ENCODE measurements at regions not wholly inside any gene's neighbourhood (a gene's known extent, or its start where the extent isn't known, plus 50 kb on each side); places are given as distances from the start of the nearest gene placed in this dataset.
A peak's percentile ranks its signal among the peaks of the same experiment; 100 is the strongest.

DNA sequence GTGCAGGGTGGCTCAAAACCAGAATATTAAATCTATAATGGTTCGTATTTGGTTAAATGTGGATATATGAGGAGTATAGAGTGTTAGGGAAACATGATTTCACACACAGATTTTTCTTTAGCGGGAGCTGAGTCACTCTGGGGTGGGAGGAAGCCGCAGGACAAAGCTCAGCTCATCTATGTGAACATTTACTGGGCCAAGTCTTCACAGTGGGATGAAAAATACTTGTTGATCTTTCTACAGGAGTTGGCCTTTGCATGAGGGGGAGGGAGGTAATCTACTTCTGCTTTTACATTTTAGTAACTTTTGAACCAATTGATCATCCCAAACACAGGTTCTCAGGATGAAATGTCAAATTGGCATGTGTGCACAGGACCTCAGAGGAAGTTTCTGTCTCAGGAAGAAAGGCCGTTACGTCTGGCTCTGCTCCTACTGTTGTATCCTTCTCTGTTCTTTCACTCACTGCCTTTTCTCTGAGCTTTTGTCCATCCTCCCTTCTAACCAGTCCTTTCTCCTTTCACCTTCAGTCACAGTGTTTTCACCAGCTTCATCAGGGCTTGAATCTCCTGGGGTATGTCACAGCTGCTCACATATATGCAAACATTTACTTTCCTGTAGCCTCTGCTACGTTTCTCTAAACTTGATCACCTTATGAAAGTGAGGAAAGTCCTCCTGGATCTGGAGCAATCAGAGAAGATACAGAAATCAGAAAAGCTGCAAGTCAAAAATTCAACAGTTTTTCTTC, 943.3 kb upstream of the FANCL start:
- no peak overlapping the region for H3K27ac Mint-ChIP-seq
- no peaks in the 10 kb centered on the region for H3K27me3 Mint-ChIP-seq
- ATAC-seq: no peak
- no peaks in the 10 kb centered on the region for H3K9me3 Mint-ChIP-seq (ENCODE audit: low read depth)
- ChIA-PET POLR2A (no interaction called here), CTCF (interaction anchor here (0.6 kb wide), 1 partner anchor 486 kb away, joined by 3 read pairs; no protein-coding TSS in a partner anchor)
- no peak overlapping the region for H3K4me3 Mint-ChIP-seq
- DNase-seq: no peak
- no peaks in the 10 kb centered on the region for H3K4me1 Mint-ChIP-seq
- intact Hi-C loops (cut with DNase I, micrococcal nuclease): no loop called here
- H3K36me3 Mint-ChIP-seq (ENCODE audit: low read depth): no peaks in the 10 kb centered on the region

DNA sequence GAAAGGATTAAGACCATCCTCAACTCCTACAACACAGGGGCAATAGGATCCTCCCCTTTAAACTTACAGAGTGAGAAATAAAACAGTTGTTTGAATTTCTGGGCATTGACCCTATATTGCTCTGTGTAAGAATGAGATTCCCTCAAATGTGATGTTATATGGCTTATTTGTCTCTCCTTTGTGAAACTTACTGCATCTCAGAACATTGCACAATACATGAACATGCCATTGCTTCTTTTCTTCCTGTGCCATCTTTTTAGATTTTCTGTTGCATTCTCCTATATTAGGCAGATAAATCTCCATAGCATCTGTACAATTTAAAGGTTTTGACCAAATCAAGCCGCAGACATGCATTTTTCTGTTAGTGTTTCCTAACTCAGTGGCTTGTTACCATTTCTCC, 941.9 kb upstream of the FANCL start:
- DNase-seq (no peak), ATAC-seq (no peak)
- POLR2A ChIA-PET: no interaction called here
- CTCF ChIA-PET: interaction anchor here (0.9 kb wide), 1 partner anchor 51 kb away, joined by 3 read pairs; no protein-coding TSS in a partner anchor
- Mint-ChIP-seq H3K27me3 (no peaks in the 10 kb centered on the region), H3K9me3 (ENCODE audit: low read depth) (no peaks in the 10 kb centered on the region), H3K4me3 (no peak overlapping the region), H3K27ac (no peak overlapping the region), H3K4me1 (no peaks in the 10 kb centered on the region), H3K36me3 (ENCODE audit: low read depth) (no peaks in the 10 kb centered on the region)
- intact Hi-C loops (cut with DNase I, micrococcal nuclease): loop anchor here in 1 of 2 experiments (2.0 kb wide), 1 partner anchor 420 kb away; no protein-coding TSS in a partner anchor

DNA sequence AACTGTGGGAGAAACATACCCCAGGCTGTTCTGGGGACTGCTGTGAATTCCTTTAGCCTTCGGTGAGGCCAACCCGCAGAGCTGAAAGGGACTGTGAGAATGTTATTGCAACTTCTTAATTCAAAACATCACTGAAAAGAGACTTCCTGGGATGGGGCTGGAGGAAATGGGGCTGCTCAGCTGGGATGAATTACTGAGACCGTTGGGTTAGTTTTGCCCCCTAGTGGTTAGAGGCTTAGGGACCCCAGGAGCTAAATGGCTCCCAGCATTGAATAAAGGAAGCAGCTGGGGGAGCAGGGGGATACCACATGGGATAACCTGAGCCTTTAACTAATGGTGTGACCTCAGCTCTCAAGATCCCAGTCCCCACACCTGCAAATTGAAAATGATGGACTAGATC, 941.1 kb upstream of the FANCL start:
- Mint-ChIP-seq H3K9me3 (ENCODE audit: low read depth) (no peaks in the 10 kb centered on the region), H3K4me1 (no peaks in the 10 kb centered on the region), H3K36me3 (ENCODE audit: low read depth) (no peaks in the 10 kb centered on the region), H3K27me3 (no peaks in the 10 kb centered on the region), H3K4me3 (no peak overlapping the region), H3K27ac (no peak overlapping the region)
- intact Hi-C loops (cut with DNase I, micrococcal nuclease): loop anchor here in 1 of 2 experiments (2.0 kb wide), 1 partner anchor 419 kb away; no protein-coding TSS in a partner anchor
- ChIA-PET CTCF (interaction anchor here (0.6 to 0.8 kb wide), 3 partner anchors 126 to 464 kb away, joined by 3 read pairs; no protein-coding TSS in a partner anchor), POLR2A (no interaction called here)
- no peak for ATAC-seq
- peak; percentile 8 for DNase-seq

DNA sequence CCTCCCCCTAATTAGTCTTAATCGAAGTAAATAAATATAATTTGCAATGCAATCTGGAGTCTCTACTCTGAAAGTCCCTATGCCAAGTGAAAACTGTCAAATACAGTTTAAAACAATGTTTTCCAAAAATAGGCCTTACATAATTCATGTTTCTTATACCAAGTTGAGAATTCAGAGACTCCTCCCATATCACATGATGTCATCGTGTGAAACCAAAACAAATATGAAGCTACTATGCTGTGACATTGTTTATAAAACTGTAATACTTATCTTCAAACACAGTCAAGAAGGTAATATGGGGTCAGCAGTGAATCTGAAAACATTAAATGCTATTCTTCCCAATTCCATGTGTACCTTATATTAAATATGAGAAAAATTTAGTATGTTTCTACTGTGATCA, 940.2 kb upstream of the FANCL start:
- Mint-ChIP-seq H3K36me3 (ENCODE audit: low read depth) (no peaks in the 10 kb centered on the region), H3K27ac (no peak overlapping the region), H3K4me1 (no peaks in the 10 kb centered on the region), H3K9me3 (ENCODE audit: low read depth) (no peaks in the 10 kb centered on the region), H3K27me3 (no peaks in the 10 kb centered on the region), H3K4me3 (no peak overlapping the region)
- no peak for DNase-seq
- intact Hi-C loops (cut with DNase I, micrococcal nuclease): no loop called here
- no peak for ATAC-seq
- CTCF ChIA-PET: no interaction called here
- POLR2A ChIA-PET: no interaction called here

DNA sequence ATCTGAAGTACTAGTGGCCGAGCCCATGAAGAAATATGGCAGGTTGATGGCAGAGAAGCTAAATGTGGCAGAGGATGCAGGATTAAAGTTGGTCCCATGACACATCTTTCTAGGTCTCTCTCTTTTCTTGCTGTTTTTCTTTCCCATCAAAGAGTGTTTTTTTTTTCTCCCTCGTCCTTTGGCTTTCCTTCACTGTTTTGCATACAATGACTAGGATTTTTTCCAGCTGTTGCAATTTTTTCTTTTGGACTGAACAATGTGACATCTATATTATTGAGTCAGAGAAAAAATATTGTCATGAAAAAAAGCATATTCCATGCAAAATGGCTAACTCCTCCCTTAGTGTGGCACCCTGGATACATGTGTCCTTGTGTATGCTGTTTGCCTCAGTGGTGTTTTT, 939.5 kb upstream of the FANCL start:
- Mint-ChIP-seq H3K4me3 (no peak overlapping the region), H3K4me1 (no peaks in the 10 kb centered on the region), H3K27ac (no peak overlapping the region), H3K36me3 (ENCODE audit: low read depth) (no peaks in the 10 kb centered on the region), H3K27me3 (no peaks in the 10 kb centered on the region), H3K9me3 (ENCODE audit: low read depth) (no peaks in the 10 kb centered on the region)
- DNase-seq: no peak
- intact Hi-C loops (cut with DNase I, micrococcal nuclease): no loop called here
- ATAC-seq: no peak
- POLR2A ChIA-PET: no interaction called here
- CTCF ChIA-PET: no interaction called here

DNA sequence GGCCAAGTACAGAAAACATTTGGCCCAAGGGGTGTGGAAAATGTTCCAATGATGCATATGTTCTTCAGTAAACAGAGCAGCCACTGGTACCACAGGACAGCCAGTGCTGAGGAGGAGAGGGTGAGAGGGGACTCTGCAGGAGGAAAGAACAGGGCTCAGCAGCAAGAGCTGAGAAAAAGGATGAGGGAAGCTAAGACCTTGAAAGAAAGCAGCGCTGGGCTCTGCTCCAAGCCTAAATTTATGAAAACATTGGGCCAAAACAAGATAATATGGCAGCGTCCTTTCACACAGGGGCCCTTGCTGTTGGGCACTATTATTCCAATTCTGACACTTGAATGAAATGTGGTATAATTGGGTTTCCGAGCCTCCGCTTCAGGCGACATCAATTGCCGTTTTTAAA, 939.0 kb upstream of the FANCL start:
- POLR2A ChIA-PET: interaction anchor here (0.7 kb wide), 1 partner anchor 36 kb away, joined by 3 read pairs; no protein-coding TSS in a partner anchor
- DNase-seq (no peak), ATAC-seq (no peak)
- Mint-ChIP-seq H3K4me3 (no peak overlapping the region), H3K36me3 (ENCODE audit: low read depth) (no peaks in the 10 kb centered on the region), H3K4me1 (no peaks in the 10 kb centered on the region), H3K27me3 (no peaks in the 10 kb centered on the region), H3K27ac (no peak overlapping the region), H3K9me3 (ENCODE audit: low read depth) (no peaks in the 10 kb centered on the region)
- intact Hi-C loops (cut with DNase I, micrococcal nuclease): no loop called here
- CTCF ChIA-PET: no interaction called here

DNA sequence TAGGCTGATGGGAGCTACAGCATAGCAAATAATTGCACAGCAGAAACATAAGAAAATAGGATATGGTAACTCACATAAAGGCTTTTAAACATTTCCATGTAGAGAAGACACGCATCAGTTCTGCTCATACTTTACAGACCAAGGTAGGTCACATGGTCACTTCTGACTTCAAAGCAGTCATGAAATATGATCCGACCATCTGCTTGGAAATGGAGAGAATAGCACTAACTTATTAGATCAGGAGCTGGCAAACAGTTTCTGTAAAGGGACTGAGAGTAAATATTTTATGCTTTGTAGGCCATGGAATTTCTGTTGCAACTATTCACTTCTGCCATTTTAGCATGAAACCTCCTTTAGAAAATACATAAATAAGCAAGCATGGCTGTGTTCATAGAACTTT, 936.6 kb upstream of the FANCL start:
- Mint-ChIP-seq H3K4me3 (no peak overlapping the region), H3K27me3 (no peaks in the 10 kb centered on the region), H3K36me3 (ENCODE audit: low read depth) (no peaks in the 10 kb centered on the region), H3K27ac (no peak overlapping the region), H3K9me3 (ENCODE audit: low read depth) (no peaks in the 10 kb centered on the region), H3K4me1 (no peaks in the 10 kb centered on the region)
- ATAC-seq (no peak), DNase-seq (no peak)
- CTCF ChIA-PET: interaction anchor here (0.6 kb wide), 1 partner anchor 81 kb away, joined by 3 read pairs; no protein-coding TSS in a partner anchor
- intact Hi-C loops (cut with DNase I, micrococcal nuclease): no loop called here
- POLR2A ChIA-PET: interaction anchor here (0.6 kb wide), 1 partner anchor 788 kb away, joined by 8 read pairs; no protein-coding TSS in a partner anchor

DNA sequence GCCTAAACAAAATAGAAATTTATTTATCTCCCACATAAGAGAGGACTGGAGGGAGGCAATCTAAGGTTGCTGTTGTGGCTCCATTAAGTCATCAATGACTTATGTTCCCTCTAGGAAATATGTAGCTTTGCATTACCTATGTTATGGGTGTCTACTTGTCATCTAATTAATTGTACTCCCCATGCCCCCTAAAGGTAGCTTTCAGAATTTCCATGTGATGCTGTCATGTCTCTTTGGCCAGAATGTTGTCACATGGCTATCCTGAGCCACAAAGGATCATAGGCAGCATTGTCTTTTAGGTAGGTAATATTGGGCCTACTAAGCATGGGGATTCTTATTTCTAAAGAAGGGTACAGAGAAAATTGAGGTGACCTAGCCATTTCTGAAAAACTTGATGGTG, 935.6 kb upstream of the FANCL start:
- H3K36me3 Mint-ChIP-seq (ENCODE audit: low read depth): no peaks in the 10 kb centered on the region
- CTCF ChIA-PET: interaction anchor here (0.7 kb wide), 1 partner anchor 151 kb away, joined by 3 read pairs; no protein-coding TSS in a partner anchor
- no peak for DNase-seq
- no peak overlapping the region for H3K4me3 Mint-ChIP-seq
- H3K27me3 Mint-ChIP-seq: no peaks in the 10 kb centered on the region
- H3K27ac Mint-ChIP-seq: no peak overlapping the region
- no peaks in the 10 kb centered on the region for H3K4me1 Mint-ChIP-seq
- ATAC-seq: no peak
- H3K9me3 Mint-ChIP-seq (ENCODE audit: low read depth): no peaks in the 10 kb centered on the region
- intact Hi-C loops (cut with DNase I, micrococcal nuclease): no loop called here
- POLR2A ChIA-PET: no interaction called here

DNA sequence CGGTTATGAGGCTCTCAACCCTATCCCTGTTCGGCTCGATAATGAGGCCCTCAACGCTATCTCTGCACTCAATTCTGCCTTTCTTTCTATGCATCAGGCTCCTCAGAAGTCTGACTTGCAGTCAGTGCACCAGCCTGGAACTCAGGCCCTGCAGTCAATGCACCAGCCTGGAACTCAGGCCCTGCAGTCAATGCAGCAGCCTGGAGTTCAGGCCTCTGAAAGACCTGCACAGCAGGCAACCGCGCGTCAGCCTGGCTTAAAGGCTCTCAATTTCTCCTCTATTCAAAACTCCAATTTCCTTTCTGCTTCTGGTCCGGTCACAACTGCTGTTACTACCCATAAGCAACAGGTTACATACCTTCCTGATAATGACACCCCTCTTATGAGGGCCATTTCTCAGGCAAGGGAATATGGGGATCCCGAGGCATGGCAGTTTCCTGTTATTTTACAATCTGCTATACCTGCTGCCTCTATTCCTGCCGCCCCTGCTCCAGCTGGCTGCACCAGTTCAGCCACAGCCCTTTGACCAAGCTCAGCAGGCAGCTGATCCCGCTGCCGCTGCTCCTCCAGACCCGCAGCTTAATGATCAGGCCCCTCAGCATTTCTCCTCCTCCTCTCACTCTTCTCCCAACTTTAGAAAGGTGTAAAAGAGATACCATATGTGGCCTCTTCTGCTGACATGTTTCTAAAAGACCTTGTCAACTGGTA, 933.6 kb upstream of the FANCL start:
- Mint-ChIP-seq H3K9me3 (ENCODE audit: low read depth) (no peaks in the 10 kb centered on the region), H3K4me3 (no peak overlapping the region), H3K27me3 (peaks cover 2% of the 10 kb centered on the region), H3K36me3 (ENCODE audit: low read depth) (no peaks in the 10 kb centered on the region), H3K27ac (no peak overlapping the region), H3K4me1 (no peaks in the 10 kb centered on the region)
- intact Hi-C loops (cut with DNase I, micrococcal nuclease): no loop called here
- CTCF ChIA-PET: no interaction called here
- ATAC-seq (no peak), DNase-seq (no peak)
- POLR2A ChIA-PET: no interaction called here

DNA sequence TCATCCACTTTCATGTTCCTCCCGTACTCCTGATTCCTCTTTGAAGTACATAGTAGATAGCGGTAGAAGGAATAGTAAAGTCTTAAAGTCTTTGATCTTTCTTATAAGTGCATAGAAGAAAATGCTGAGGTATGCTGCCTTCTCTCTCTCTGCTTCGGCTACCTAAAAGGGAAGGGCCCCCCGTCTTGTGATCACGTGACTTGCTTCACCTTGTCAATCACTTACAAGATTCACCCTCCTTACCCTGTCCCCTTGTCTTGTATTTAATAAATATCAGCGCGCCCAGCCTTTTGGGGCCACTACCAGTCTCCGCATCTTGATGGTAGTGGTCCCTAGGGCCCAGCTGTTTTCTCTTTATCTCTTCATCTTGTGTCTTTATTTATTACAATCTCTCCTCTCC, 932.2 kb upstream of the FANCL start:
- POLR2A ChIA-PET: no interaction called here
- peaks cover 2% of the 10 kb centered on the region for H3K27me3 Mint-ChIP-seq
- no peak for DNase-seq
- H3K36me3 Mint-ChIP-seq (ENCODE audit: low read depth): no peaks in the 10 kb centered on the region
- ATAC-seq: no peak
- no peak overlapping the region for H3K4me3 Mint-ChIP-seq
- H3K27ac Mint-ChIP-seq: no peak overlapping the region
- CTCF ChIA-PET: no interaction called here
- intact Hi-C loops (cut with DNase I, micrococcal nuclease): no loop called here
- H3K9me3 Mint-ChIP-seq (ENCODE audit: low read depth): no peaks in the 10 kb centered on the region
- no peaks in the 10 kb centered on the region for H3K4me1 Mint-ChIP-seq

DNA sequence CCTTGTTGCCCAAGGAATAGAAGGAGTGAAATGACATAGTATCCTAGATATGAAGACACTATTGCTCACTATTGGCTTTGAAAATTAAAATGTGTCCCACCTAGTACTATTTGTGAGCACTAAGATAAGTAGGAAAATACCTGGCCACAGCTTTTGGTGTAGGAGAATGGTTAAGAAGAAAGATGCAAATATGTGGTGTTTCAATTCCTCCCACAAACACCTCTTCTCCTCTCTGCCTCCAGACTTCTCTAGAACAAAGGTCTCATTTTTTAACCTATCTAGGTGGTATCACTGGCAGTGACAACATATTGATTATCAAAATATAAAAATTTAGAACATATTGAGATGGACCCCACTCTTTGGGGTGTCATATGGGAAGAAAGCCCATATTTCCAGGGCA, 929.9 kb upstream of the FANCL start:
- CTCF ChIA-PET: no interaction called here
- ATAC-seq (no peak), DNase-seq (no peak)
- Mint-ChIP-seq H3K36me3 (ENCODE audit: low read depth) (no peaks in the 10 kb centered on the region), H3K27ac (no peak overlapping the region), H3K4me1 (no peaks in the 10 kb centered on the region), H3K27me3 (peaks cover 2% of the 10 kb centered on the region), H3K9me3 (ENCODE audit: low read depth) (no peaks in the 10 kb centered on the region), H3K4me3 (no peak overlapping the region)
- intact Hi-C loops (cut with DNase I, micrococcal nuclease): no loop called here
- POLR2A ChIA-PET: no interaction called here

DNA sequence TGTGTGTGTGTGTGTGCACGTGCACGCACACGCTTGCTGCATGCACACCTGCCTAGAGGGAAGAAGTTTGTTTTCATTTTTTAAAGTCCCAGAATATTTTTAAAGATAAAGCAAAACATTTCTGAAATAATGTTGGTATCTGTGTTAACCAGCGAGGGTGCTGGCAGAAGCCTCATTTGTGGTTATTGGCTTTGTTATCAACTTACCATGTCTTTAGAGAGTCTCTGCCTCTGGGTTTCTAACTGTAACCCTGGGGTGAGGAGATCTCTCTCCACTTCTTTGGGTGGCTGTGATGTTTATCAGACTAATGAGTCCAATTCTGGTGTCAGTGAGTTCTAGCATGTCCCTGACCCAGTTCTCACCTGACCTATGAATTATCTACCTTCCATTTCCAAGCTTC, 927.6 kb upstream of the FANCL start:
- ChIA-PET CTCF (no interaction called here), POLR2A (no interaction called here)
- DNase-seq (no peak), ATAC-seq (no peak)
- intact Hi-C loops (cut with DNase I, micrococcal nuclease): no loop called here
- Mint-ChIP-seq H3K9me3 (ENCODE audit: low read depth) (no peaks in the 10 kb centered on the region), H3K4me3 (no peak overlapping the region), H3K36me3 (ENCODE audit: low read depth) (no peaks in the 10 kb centered on the region), H3K27me3 (peaks cover 2% of the 10 kb centered on the region), H3K4me1 (no peaks in the 10 kb centered on the region), H3K27ac (no peak overlapping the region)
